ENCODE measurements at regions not wholly inside any gene's neighbourhood (a gene's known extent, or its start where the extent isn't known, plus 50 kb on each side); places are given as distances from the start of the nearest gene placed in this dataset.

DNA sequence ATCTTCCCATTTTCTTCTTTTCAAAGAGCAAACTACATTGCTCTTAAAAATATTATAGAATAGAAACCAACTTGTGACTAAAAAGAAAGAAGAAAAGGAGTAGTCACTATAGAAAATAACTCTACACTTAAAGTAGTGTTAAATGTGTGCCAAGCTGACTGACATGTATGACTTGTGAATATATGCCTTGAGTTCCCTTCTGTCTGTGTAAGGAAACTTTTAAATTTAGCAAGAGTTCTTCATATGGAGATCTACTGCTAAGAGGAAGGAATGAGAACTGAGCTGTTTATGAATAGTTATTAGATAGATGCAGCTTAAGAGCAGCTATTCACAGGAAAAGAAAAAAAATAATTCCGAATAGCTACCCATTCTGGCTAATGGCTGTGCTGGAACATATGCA, 1221.7 kb upstream of the ZEB2 start:
- ChIA-PET CTCF (interaction anchor here (1.1 to 1.2 kb wide), 2 partner anchors 10 to 11 kb away, joined by 3 to 5 read pairs; no protein-coding TSS in a partner anchor), POLR2A (no interaction called here)
- TF ChIP-seq, protein P1, sequence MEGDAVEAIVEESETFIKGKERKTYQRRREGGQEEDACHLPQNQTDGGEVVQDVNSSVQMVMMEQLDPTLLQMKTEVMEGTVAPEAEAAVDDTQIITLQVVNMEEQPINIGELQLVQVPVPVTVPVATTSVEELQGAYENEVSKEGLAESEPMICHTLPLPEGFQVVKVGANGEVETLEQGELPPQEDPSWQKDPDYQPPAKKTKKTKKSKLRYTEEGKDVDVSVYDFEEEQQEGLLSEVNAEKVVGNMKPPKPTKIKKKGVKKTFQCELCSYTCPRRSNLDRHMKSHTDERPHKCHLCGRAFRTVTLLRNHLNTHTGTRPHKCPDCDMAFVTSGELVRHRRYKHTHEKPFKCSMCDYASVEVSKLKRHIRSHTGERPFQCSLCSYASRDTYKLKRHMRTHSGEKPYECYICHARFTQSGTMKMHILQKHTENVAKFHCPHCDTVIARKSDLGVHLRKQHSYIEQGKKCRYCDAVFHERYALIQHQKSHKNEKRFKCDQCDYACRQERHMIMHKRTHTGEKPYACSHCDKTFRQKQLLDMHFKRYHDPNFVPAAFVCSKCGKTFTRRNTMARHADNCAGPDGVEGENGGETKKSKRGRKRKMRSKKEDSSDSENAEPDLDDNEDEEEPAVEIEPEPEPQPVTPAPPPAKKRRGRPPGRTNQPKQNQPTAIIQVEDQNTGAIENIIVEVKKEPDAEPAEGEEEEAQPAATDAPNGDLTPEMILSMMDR (IDR thresholded peaks at IDR 0.05; ENCODE audit: control extremely low read depth, extremely low read depth, low read depth, missing control alignments): no peak
- DNase-seq (ENCODE audit: extremely low spot score): no peak

DNA sequence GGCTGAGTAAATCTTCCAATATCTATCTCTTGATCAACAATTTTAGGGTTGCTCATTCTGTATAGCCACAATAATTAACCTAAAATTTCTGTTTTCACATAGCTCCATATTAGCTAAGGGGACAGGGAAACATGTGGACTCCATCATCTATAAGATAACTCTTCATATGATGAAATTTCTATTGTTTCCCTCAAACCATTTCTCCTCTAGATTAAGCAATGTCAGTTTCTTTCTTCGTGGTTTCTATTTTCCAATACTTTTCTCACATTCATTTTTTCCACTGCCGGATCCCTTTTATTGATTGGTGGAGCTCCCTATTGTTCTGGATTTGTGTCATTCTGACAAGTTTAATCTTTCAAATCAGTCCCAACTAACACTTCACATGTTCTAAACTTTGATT, 1221.3 kb upstream of the ZEB2 start:
- POLR2A ChIA-PET: no interaction called here
- CTCF ChIA-PET: interaction anchor here (1.1 to 1.2 kb wide), 2 partner anchors 10 to 11 kb away, joined by 3 to 5 read pairs; no protein-coding TSS in a partner anchor
- TF ChIP-seq, protein P1 (IDR thresholded peaks at IDR 0.05; ENCODE audit: control extremely low read depth, extremely low read depth, low read depth, missing control alignments): no peak
- DNase-seq (ENCODE audit: extremely low spot score): no peak

- TF ChIP-seq, protein P1 (IDR thresholded peaks at IDR 0.05; ENCODE audit: control extremely low read depth, extremely low read depth, low read depth, missing control alignments): no peak
- DNase-seq (ENCODE audit: extremely low spot score): no peak
- ChIA-PET POLR2A (no interaction called here), CTCF (interaction anchor here (0.7 to 1.7 kb wide), 3 partner anchors 12 to 16 kb away, joined by 3 to 5 read pairs (median 5); no protein-coding TSS in a partner anchor)
Measured at GRCh38 chr2:145740302-145740701, 1220.4 kb upstream of the ZEB2 start.

DNA sequence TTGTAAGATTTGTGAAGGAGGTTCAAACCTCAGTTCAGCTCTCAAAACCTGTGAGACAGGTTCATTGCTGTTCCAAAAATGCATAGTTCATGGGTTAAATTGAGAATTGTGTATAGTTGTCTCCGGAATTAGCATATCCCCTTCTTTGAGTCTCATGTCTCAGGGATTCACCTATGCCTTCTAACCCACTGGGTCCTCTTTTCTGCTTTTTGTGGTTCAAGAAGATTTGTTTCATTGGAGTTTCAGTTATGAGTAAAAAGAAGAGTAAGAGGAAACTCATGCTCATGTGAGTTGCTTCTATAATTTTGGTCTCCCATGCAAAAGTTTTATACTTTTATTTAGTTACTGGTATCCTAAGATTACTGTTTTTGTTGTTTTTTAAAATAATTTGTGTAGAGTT, 1219.8 kb upstream of the ZEB2 start:
- CTCF ChIA-PET: interaction anchor here (0.7 to 1.7 kb wide), 2 partner anchors 13 to 15 kb away, joined by 3 to 5 read pairs; no protein-coding TSS in a partner anchor
- POLR2A ChIA-PET: no interaction called here

GRCh38 chr2:145736871-145737270, 1217.0 kb upstream of the ZEB2 start:
- ChIA-PET CTCF (interaction anchor here (3.3 kb wide), 1 partner anchor 16 kb away, joined by 13 read pairs; no protein-coding TSS in a partner anchor), POLR2A (no interaction called here)
- no peak for DNase-seq (ENCODE audit: extremely low spot score)
- TF ChIP-seq, protein P1 (IDR thresholded peaks at IDR 0.05; ENCODE audit: control extremely low read depth, extremely low read depth, low read depth, missing control alignments): no peak

More for the DNA sequence above, 1219.8 kb upstream of the ZEB2 start:
- DNase-seq (ENCODE audit: extremely low spot score): no peak
- TF ChIP-seq, protein P1 (IDR thresholded peaks at IDR 0.05; ENCODE audit: control extremely low read depth, extremely low read depth, low read depth, missing control alignments): no peak

GRCh38 chr2:145731467-145731866, 1211.5 kb upstream of the ZEB2 start:
- TF ChIP-seq, protein P1 (IDR thresholded peaks at IDR 0.05; ENCODE audit: control extremely low read depth, extremely low read depth, low read depth, missing control alignments): no peak
- CTCF ChIA-PET: no interaction called here
- POLR2A ChIA-PET: no interaction called here
- DNase-seq (ENCODE audit: extremely low spot score): no peak
